K562 (cell line): ENCODE measurements at regions not wholly inside any gene's neighbourhood (a gene's known extent, or its start where the extent isn't known, plus 50 kb on each side); places are given as distances from the start of the nearest gene placed in this dataset.

Experiments used
- BACH1 ChIP-seq: fragments of 200-800 bp; sonication (Bioruptor generic); IDR thresholded peaks from 2 replicates; pipeline ENCODE4 v1.6.1; 2016; ENCODE audit warnings: missing genetic modification characterization, missing compliant biosample characterization
- LCOR ChIP-seq: sonication (generic); formaldehyde crosslinking; IDR thresholded peaks from 2 replicates; pipeline ENCODE4 v1.8.0; 2022; ENCODE audit warnings: mild to moderate bottlenecking, missing genetic modification reagents
- MAX ChIP-seq: sonication (generic); formaldehyde crosslinking; IDR thresholded peaks from 2 replicates; pipeline ENCODE4 v1.9.0; 2022; ENCODE audit warnings: mild to moderate bottlenecking, missing genetic modification reagents
- NCOA6 ChIP-seq: fragments of 450-650 bp; IDR thresholded peaks from 2 replicates; pipeline ENCODE4 v1.6.1; 2017; ENCODE audit warnings: mild to moderate bottlenecking
- NR3C1 ChIP-seq: sonication (generic); formaldehyde crosslinking; IDR thresholded peaks from 2 replicates; pipeline ENCODE4 v1.8.1; 2022; ENCODE audit warnings: missing genetic modification reagents
- SMC3 ChIP-seq: conservative IDR thresholded peaks from 2 replicates; pipeline ENCODE4 v1.6.1; 2011; ENCODE audit warnings: low read depth, low read length, improper control_type of control experiment; ENCODE audit not compliant: insufficient read depth
- ZFP36 ChIP-seq: fragments of 150-350 bp; IDR thresholded peaks from 2 replicates; pipeline ENCODE4 v1.6.1; 2018; ENCODE audit warnings: low read length, low read depth; ENCODE audit not compliant: partially characterized antibody
- ZNF253 ChIP-seq: fragments of 250-450 bp; sonication (Bioruptor Pico); conservative IDR thresholded peaks from 2 replicates; pipeline ENCODE4 v1.6.1; 2021; ENCODE audit warnings: mild to moderate bottlenecking
- ZNF57 ChIP-seq: fragments of 450-650 bp; formaldehyde crosslinking; IDR thresholded peaks from 2 replicates; pipeline ENCODE4 v1.4.0; 2020; ENCODE audit warnings: mild to moderate bottlenecking, moderate library complexity
- TF ChIP-seq, protein P1 (sequence below), 3 experiments: IDR thresholded peaks in 2 of 3; conservative IDR thresholded peaks in 1 of 3; 2 replicates each; pipeline ENCODE4 v1.5.1; 2011 to 2012; ENCODE audit warnings: low read length in 3 of 3, mild to moderate bottlenecking in 3 of 3, control low read depth in 2 of 3, improper control_type of control experiment in 1 of 3, inconsistent platforms in 1 of 3, low read depth in 1 of 3, mixed read lengths in 1 of 3, moderate library complexity in 1 of 3; ENCODE audit not compliant: insufficient read depth in 2 of 3

GRCh38 chr1:99571092-99571734, 74.7 kb upstream of the PALMD start:
- TF ChIP-seq MAX (CRISPR knock-in tag) (no peak), BACH1 (tag) (no peak), ZNF253 (CRISPR knock-in tag) (no peak), LCOR (CRISPR knock-in tag) (no peak), NCOA6 (no peak), SMC3 (no peak), ZNF57 (CRISPR knock-in tag) (no peak), ZFP36 (no peak), NR3C1 (CRISPR knock-in tag) (no peak)
- TF ChIP-seq, protein P1, sequence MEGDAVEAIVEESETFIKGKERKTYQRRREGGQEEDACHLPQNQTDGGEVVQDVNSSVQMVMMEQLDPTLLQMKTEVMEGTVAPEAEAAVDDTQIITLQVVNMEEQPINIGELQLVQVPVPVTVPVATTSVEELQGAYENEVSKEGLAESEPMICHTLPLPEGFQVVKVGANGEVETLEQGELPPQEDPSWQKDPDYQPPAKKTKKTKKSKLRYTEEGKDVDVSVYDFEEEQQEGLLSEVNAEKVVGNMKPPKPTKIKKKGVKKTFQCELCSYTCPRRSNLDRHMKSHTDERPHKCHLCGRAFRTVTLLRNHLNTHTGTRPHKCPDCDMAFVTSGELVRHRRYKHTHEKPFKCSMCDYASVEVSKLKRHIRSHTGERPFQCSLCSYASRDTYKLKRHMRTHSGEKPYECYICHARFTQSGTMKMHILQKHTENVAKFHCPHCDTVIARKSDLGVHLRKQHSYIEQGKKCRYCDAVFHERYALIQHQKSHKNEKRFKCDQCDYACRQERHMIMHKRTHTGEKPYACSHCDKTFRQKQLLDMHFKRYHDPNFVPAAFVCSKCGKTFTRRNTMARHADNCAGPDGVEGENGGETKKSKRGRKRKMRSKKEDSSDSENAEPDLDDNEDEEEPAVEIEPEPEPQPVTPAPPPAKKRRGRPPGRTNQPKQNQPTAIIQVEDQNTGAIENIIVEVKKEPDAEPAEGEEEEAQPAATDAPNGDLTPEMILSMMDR (IDR thresholded peaks at IDR 0.05 in 2 of 3, conservative IDR thresholded peaks at IDR 0.05 in 1 of 3; ENCODE audit: insufficient read depth in 2 of 3, low read depth in 1 of 3, low read length in 3 of 3), result no peak
